HG03442 (cell line): ENCODE measurements at regions not wholly inside any gene's neighbourhood (a gene's known extent, or its start where the extent isn't known, plus 50 kb on each side); places are given as distances from the start of the nearest gene placed in this dataset.
A peak's percentile ranks its signal among the peaks of the same experiment; 100 is the strongest.
"Not testable (repeated sequence)": the region's sequence is repeated elsewhere in the genome, so short reads cannot be mapped to it uniquely, and the experiment has no call there.

Experiments used
- ATAC-seq: cut with Tn5 transposase; IDR thresholded peaks from one replicate; pipeline ENCODE4 v1.9.1; 2021; ENCODE audit warnings: mild to moderate bottlenecking, moderate library complexity; ENCODE audit not compliant: unreplicated experiment

- peak; percentile 72 for ATAC-seq
Measured at GRCh38 chr1:120544434-120544833, 129.6 kb downstream of the NBPF8 start.

- not testable (repeated sequence) for ATAC-seq
Measured at GRCh38 chr1:120550335-120550734, 135.5 kb downstream of the NBPF8 start.

- ATAC-seq: not testable (repeated sequence)
Measured at GRCh38 chr1:120552190-120552589, 137.4 kb downstream of the NBPF8 start.

- ATAC-seq: not testable (repeated sequence)
Measured at GRCh38 chr1:120557605-120558302, 142.9 kb downstream of the NBPF8 start.

- peak; percentile 83 for ATAC-seq
Measured at GRCh38 chr1:120558303-120559060, 143.6 kb downstream of the NBPF8 start.

- not testable (repeated sequence) for ATAC-seq
Measured at GRCh38 chr1:120561767-120562166, 146.9 kb downstream of the NBPF8 start.

GRCh38 chr1:120565396-120565795, 150.6 kb downstream of the NBPF8 start:
- ATAC-seq: not testable (repeated sequence)

- ATAC-seq: not testable (repeated sequence)
Measured at GRCh38 chr1:120567620-120568019, 152.8 kb downstream of the NBPF8 start.

DNA sequence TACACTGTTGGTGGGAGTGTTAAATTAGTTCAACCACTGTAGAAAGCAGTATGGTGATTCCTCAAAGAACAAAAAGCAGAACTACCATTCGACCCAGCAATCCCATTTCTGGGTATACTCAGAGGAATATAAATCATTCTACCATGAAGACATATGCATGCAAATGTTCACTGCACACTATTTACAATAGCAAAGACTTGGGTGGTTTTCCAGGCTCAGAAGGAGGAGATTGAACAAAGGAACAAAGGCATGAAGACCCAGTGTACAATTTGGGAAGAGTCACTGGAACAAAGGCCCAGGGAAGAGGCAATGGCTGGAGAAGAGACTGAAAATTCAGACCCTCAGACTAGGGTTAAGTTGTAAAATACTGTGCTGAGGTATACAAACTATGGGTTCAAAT, 148.5 kb upstream of the NBPF26 start:
- ATAC-seq: not testable (repeated sequence)

GRCh38 chr1:120582135-120582534, 141.6 kb upstream of the NBPF26 start:
- ATAC-seq: not testable (repeated sequence)

GRCh38 chr1:120586053-120586452, 137.7 kb upstream of the NBPF26 start:
- ATAC-seq: not testable (repeated sequence)

DNA sequence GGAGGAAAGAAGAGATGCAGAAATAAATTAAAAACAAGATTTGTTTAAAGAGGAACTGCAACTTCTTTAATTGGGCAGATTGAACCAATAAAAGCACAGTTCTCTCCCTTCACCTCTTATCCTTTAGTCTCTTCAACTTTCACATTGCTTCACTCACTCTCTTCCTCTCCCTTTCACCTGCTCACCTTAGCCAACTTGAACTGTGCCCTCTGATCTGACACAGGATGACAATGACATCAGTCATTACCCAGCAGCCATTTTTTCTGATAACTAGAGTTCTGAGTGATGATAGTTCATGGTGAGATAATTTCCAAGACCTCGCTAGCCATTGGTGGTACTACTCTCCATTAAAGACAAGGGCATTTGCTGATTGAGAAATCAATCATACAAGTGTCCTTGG, 134.9 kb upstream of the NBPF26 start:
- ATAC-seq: not testable (repeated sequence)

GRCh38 chr1:120591774-120592173, 132.0 kb upstream of the NBPF26 start:
- not testable (repeated sequence) for ATAC-seq

DNA sequence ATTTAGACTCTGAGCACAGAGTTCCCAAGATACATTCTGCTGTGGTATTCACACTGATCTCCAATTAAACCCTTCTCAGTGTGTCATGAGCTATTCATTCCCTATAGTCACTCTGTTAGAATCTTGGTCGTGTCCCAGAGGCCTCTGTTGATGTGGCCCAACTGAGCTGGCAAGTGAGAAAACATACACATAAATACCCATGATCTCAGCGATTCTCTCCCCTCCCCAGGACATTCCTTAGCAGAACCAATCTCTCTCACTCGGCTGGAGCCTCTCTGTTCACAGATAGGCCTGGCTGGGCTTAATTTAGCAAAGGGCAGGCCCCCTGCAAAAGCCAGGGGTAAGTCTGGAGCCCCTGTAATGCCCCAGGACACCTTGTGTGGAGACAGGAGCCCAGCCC, 130.8 kb upstream of the NBPF26 start:
- not testable (repeated sequence) for ATAC-seq

- ATAC-seq: not testable (repeated sequence)
Measured at GRCh38 chr1:120593648-120594047, 130.1 kb upstream of the NBPF26 start.

- ATAC-seq: not testable (repeated sequence)
Measured at GRCh38 chr1:120598331-120598951, 125.3 kb upstream of the NBPF26 start.

DNA sequence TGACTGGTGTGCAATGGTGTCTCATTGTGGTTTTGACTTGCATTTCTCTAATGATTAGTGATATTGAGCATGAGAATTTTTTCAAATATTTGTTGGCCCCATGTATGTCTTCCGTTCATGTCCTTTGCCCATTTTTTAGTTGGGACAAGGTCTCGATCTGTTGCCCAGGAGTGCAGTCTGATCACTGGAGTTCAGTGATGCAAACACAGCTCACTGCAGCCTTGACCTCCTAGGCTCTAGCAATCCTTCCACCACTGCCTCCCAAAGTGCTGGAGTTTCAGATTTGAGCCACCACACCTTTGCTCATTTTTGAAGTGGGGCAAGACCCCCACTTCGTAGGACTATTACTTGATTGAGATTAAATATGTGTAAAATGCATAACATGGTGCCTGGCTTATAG, 124.2 kb upstream of the NBPF26 start:
- not testable (repeated sequence) for ATAC-seq

- not testable (repeated sequence) for ATAC-seq
Measured at GRCh38 chr1:120600442-120601041, 123.2 kb upstream of the NBPF26 start.

DNA sequence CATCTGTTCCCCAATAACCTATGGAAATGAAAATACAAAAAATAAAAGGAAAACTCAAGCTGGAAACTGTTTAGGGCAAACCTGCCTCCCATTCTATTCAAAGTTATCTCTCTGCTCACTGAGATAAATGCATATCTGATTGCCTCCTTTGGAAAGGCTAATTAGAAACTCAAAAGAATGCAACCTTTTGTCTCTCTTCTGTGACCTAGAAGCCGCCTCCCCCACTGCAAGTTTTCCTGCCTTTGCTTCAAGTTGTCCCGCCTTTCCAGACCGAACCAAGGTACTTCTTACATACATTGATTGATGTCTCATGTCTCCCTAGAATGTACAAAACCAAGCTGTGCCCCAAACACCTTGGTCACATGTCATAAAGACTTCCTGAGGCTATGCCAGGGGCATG, 115.9 kb upstream of the NBPF26 start:
- not testable (repeated sequence) for ATAC-seq

- not testable (repeated sequence) for ATAC-seq
Measured at GRCh38 chr1:120608314-120609014, 115.3 kb upstream of the NBPF26 start.
